ENCODE measurements at regions not wholly inside any gene's neighbourhood (a gene's known extent, or its start where the extent isn't known, plus 50 kb on each side); places are given as distances from the start of the nearest gene placed in this dataset.
"Not testable (repeated sequence)": the region's sequence is repeated elsewhere in the genome, so short reads cannot be mapped to it uniquely, and the experiment has no call there.

- DNase-seq (ENCODE audit: low read depth in 2 of 2), result no peak
These were observed 448.0 kb downstream of the KCNT2 start for GRCh38 chr1:196160066-196160795.

GRCh38 chr1:196155586-196155985 is 452.7 kb downstream of the KCNT2 start:
- DNase-seq (ENCODE audit: low read depth in 2 of 2), result no peak

- no peak for DNase-seq (ENCODE audit: low read depth in 2 of 2)
These were observed 455.3 kb downstream of the KCNT2 start for GRCh38 chr1:196152975-196153374.

GRCh38 chr1:196152086-196152485 is 456.2 kb downstream of the KCNT2 start:
- no peak for DNase-seq (ENCODE audit: low read depth in 2 of 2)

- DNase-seq (ENCODE audit: low read depth in 2 of 2), result no peak
These were observed 459.8 kb downstream of the KCNT2 start for GRCh38 chr1:196148367-196148970.

- no peak for DNase-seq (ENCODE audit: low read depth in 2 of 2)
These were observed 460.7 kb downstream of the KCNT2 start for GRCh38 chr1:196147530-196147929.

- DNase-seq (ENCODE audit: low read depth in 2 of 2), result not testable (repeated sequence)
These were observed 463.1 kb downstream of the KCNT2 start for GRCh38 chr1:196145151-196145550.

GRCh38 chr1:196144588-196144987 is 463.7 kb downstream of the KCNT2 start:
- DNase-seq (ENCODE audit: low read depth in 2 of 2), result no peak

- DNase-seq (ENCODE audit: low read depth in 2 of 2), result no peak
These were observed 464.5 kb downstream of the KCNT2 start for GRCh38 chr1:196143602-196144342.

GRCh38 chr1:196142111-196142640 is 466.1 kb downstream of the KCNT2 start:
- DNase-seq (ENCODE audit: low read depth in 2 of 2), result no peak

- DNase-seq (ENCODE audit: low read depth in 2 of 2), result no peak
These were observed 471.8 kb downstream of the KCNT2 start for GRCh38 chr1:196136396-196136795.

- no peak for DNase-seq (ENCODE audit: low read depth in 2 of 2)
These were observed 476.5 kb downstream of the KCNT2 start for GRCh38 chr1:196131691-196132090.

- DNase-seq (ENCODE audit: low read depth in 2 of 2), result no peak
These were observed 479.4 kb downstream of the KCNT2 start for GRCh38 chr1:196128835-196129234.

GRCh38 chr1:196121181-196121580 is 487.1 kb downstream of the KCNT2 start:
- no peak for DNase-seq (ENCODE audit: low read depth in 2 of 2)

GRCh38 chr1:196115646-196116045 is 492.6 kb downstream of the KCNT2 start:
- DNase-seq (ENCODE audit: low read depth in 2 of 2), result no peak

GRCh38 chr1:196114193-196114592 is 494.0 kb downstream of the KCNT2 start:
- DNase-seq (ENCODE audit: low read depth in 2 of 2), result no peak

GRCh38 chr1:196108990-196109389 is 499.2 kb downstream of the KCNT2 start:
- DNase-seq (ENCODE audit: low read depth in 2 of 2), result not testable (repeated sequence)

- DNase-seq (ENCODE audit: low read depth in 2 of 2), result no peak
These were observed 502.3 kb downstream of the KCNT2 start for GRCh38 chr1:196105901-196106300.

GRCh38 chr1:196102826-196103225 is 505.4 kb downstream of the KCNT2 start:
- no peak for DNase-seq (ENCODE audit: low read depth in 2 of 2)

GRCh38 chr1:196098000-196098399 is 510.2 kb downstream of the KCNT2 start:
- DNase-seq (ENCODE audit: low read depth in 2 of 2), result no peak

GRCh38 chr1:196094821-196095220 is 513.4 kb downstream of the KCNT2 start:
- no peak for DNase-seq (ENCODE audit: low read depth in 2 of 2)

- no peak for DNase-seq (ENCODE audit: low read depth in 2 of 2)
These were observed 516.7 kb downstream of the KCNT2 start for GRCh38 chr1:196091397-196092135.
